HEK293T (cell line): ENCODE measurements at regions not wholly inside any gene's neighbourhood (a gene's known extent, or its start where the extent isn't known, plus 50 kb on each side); places are given as distances from the start of the nearest gene placed in this dataset.

ENCODE experiments used
- ELF4 ChIP-seq: fragments of 450-650 bp; IDR thresholded peaks from 2 replicates; pipeline ENCODE4 v1.6.1; 2017; ENCODE audit warnings: antibody characterized with exemption
- FOXK2 ChIP-seq: fragments of 450-650 bp; IDR thresholded peaks from 2 replicates; pipeline ENCODE4 v1.6.1; 2016; ENCODE audit warnings: mild to moderate bottlenecking
- FOXM1 ChIP-seq: fragments of 450-650 bp; IDR thresholded peaks from 2 replicates; pipeline ENCODE4 v1.6.1; 2017; ENCODE audit warnings: mild to moderate bottlenecking, borderline replicate concordance

DNA sequence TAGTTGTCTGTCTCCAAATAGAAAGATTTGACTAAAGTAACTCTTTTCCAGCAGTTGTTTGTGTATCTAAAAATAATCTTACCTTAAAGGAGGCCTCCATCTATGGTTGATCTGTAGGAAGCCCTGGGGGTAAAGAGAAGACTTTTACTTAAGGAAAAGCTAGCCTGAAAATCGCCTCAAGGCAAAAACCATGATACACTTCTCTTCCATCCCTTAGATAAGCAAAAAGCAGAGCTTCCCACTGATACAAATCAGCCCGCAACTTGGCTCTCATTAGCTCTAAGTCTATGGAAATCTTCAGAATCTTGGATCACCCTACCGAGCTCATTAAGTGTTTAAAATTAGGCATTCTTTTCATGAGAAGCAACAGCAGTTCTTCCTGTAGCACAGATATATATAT lies 576.9 kb upstream of the PTBP2 start:
- no peak for TF ChIP-seq FOXM1
- TF ChIP-seq FOXK2, result no peak
- TF ChIP-seq ELF4, result no peak
